Gastroesophageal sphincter (tissue), 3 donors: ENCODE measurements at regions not wholly inside any gene's neighbourhood (a gene's known extent, or its start where the extent isn't known, plus 50 kb on each side); places are given as distances from the start of the nearest gene placed in this dataset.

Source experiments
- CTCF ChIP-seq, 4 experiments: fragments of 200-600 bp in 2 of 4; fragments of 450-650 bp in 2 of 4; sonication (generic) in 1 of 4; IDR thresholded peaks; one replicate each; pipeline ENCODE4 v1.5.1; 2017 to 2019; ENCODE audit warnings: antibody characterized with exemption in 4 of 4, mild to moderate bottlenecking in 2 of 4, moderate library complexity in 2 of 4
- EP300 ChIP-seq: sonication (generic); formaldehyde crosslinking; IDR thresholded peaks from one replicate; pipeline ENCODE4 v1.6.1; 2017; ENCODE audit warnings: antibody characterized with exemption, mild to moderate bottlenecking
- POLR2A ChIP-seq, 2 donors: fragments of 450-650 bp; IDR thresholded peaks; one replicate each; pipeline ENCODE4 v1.6.1; 2017; ENCODE audit warnings: antibody characterized with exemption in 2 of 2, mild to moderate bottlenecking in 2 of 2, moderate library complexity in 1 of 2

- TF ChIP-seq CTCF (IDR thresholded peaks at IDR 0.05): no peak
- no peak for TF ChIP-seq POLR2A (IDR thresholded peaks at IDR 0.05)
- no peak for TF ChIP-seq EP300
These were observed 117.6 kb downstream of the ZNF280B start for GRCh38 chr22:22390989-22391388.
